Suprapubic skin (tissue), 4 donors: ENCODE measurements at regions not wholly inside any gene's neighbourhood (a gene's known extent, or its start where the extent isn't known, plus 50 kb on each side); places are given as distances from the start of the nearest gene placed in this dataset.

Experiments used
- DNase-seq, 2 donors: peaks; one replicate each; pipeline ENCODE4 v3.0.0-alpha.2; 2019; ENCODE audit warnings: low spot score in 2 of 2
- H3K27ac ChIP-seq: fragments of 200-600 bp; sonication (generic); one replicate; pipeline ENCODE4 v1.5.1; 2019
- H3K27me3 ChIP-seq: fragments of 200-600 bp; sonication (generic); one replicate; pipeline ENCODE4 v1.5.1; 2019
- H3K36me3 ChIP-seq: fragments of 200-600 bp; sonication (generic); one replicate; pipeline ENCODE4 v1.5.1; 2019
- H3K4me1 ChIP-seq: fragments of 200-600 bp; sonication (generic); one replicate; pipeline ENCODE4 v1.5.1; 2019
- H3K4me3 ChIP-seq: fragments of 200-600 bp; sonication (generic); one replicate; pipeline ENCODE4 v1.5.1; 2019; ENCODE audit warnings: mild to moderate bottlenecking
- H3K9me3 ChIP-seq: fragments of 200-600 bp; sonication (generic); one replicate; pipeline ENCODE4 v1.5.1; 2019
- EP300 ChIP-seq: sonication (generic); formaldehyde crosslinking; IDR thresholded peaks from one replicate; pipeline ENCODE4 v1.6.1; 2017; ENCODE audit warnings: antibody characterized with exemption
- POLR2A ChIP-seq, 2 donors: fragments of 450-650 bp; IDR thresholded peaks; one replicate each; pipeline ENCODE4 v1.6.1; 2017; ENCODE audit warnings: antibody characterized with exemption in 2 of 2, mild to moderate bottlenecking in 2 of 2, moderate library complexity in 2 of 2
- POLR2AphosphoS5 ChIP-seq, 3 donors: sonication (generic); formaldehyde crosslinking; IDR thresholded peaks; one replicate each; pipeline ENCODE4 v1.6.1; 2017; ENCODE audit warnings: antibody characterized with exemption in 3 of 3
- WGBS: methylation state at CpG from one replicate; pipeline ENCODE4 v1.1.5; 2018; 5-methylcytosine and 5-hydroxymethylcytosine counted together
- TF ChIP-seq, protein P1 (sequence below), 2 donors: fragments of 200-600 bp in 1 of 2; fragments of 450-650 bp in 1 of 2; sonication (generic) in 1 of 2; IDR thresholded peaks; one replicate each; pipeline ENCODE4 v1.5.1; 2016 to 2019; ENCODE audit warnings: antibody characterized with exemption in 2 of 2, mild to moderate bottlenecking in 1 of 2, moderate library complexity in 1 of 2

DNA sequence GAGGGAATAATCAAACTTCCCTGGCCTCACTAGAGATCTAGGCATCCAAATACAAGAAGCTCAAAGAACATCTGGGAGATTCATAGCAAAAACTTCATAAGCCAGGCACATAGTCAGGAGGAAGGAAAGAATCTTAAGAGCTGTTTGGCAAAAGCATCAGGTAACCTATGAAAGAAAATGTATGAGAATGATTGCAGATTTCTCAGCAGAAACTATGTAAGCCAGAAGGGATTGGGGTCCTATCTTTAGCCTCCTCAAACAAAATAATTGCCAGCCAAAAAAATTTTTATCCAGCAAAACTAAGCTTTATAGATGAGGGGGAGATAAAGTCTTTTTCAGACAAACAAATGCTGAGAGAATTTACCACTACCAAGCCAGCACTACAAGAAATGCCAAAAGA is 1036.3 kb downstream of the TBL1XR1 start:
- H3K9me3 ChIP-seq: no peaks in the 10 kb centered on the region
- no peaks in the 10 kb centered on the region for H3K4me1 ChIP-seq
- no peak overlapping the region for H3K4me3 ChIP-seq
- TF ChIP-seq, protein P1, sequence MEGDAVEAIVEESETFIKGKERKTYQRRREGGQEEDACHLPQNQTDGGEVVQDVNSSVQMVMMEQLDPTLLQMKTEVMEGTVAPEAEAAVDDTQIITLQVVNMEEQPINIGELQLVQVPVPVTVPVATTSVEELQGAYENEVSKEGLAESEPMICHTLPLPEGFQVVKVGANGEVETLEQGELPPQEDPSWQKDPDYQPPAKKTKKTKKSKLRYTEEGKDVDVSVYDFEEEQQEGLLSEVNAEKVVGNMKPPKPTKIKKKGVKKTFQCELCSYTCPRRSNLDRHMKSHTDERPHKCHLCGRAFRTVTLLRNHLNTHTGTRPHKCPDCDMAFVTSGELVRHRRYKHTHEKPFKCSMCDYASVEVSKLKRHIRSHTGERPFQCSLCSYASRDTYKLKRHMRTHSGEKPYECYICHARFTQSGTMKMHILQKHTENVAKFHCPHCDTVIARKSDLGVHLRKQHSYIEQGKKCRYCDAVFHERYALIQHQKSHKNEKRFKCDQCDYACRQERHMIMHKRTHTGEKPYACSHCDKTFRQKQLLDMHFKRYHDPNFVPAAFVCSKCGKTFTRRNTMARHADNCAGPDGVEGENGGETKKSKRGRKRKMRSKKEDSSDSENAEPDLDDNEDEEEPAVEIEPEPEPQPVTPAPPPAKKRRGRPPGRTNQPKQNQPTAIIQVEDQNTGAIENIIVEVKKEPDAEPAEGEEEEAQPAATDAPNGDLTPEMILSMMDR (IDR thresholded peaks at IDR 0.05): no peak
- TF ChIP-seq POLR2A (IDR thresholded peaks at IDR 0.05) (no peak), EP300 (no peak), POLR2AphosphoS5 (IDR thresholded peaks at IDR 0.05) (no peak)
- H3K27ac ChIP-seq: no peak overlapping the region
- H3K27me3 ChIP-seq: no peaks in the 10 kb centered on the region
- no peak for DNase-seq
- H3K36me3 ChIP-seq: no peaks in the 10 kb centered on the region

DNA sequence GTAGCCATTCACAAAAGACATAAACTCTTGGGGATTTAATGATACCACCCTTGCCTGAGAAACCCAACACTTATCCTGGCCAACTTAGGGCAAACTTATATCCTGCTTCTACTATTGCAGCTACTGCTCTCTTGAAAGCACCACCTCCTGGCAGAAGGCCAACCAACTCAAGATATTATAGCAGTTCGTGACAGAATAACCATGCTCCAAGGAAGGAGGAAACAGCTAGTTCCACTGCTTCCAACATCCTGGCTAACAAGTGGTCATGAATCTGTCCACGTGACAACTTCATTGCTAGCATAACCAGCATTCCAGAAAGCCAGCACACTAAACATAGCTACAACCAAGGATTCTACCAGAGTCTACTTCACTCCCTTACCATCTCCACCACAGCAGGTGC is 1037.5 kb downstream of the TBL1XR1 start:
- Histone ChIP-seq H3K27ac (no peak overlapping the region), H3K27me3 (no peaks in the 10 kb centered on the region), H3K9me3 (no peaks in the 10 kb centered on the region), H3K36me3 (no peaks in the 10 kb centered on the region), H3K4me3 (no peak overlapping the region), H3K4me1 (no peaks in the 10 kb centered on the region)
- 69% methylated on average over 2 of the region's 2 CpGs for WGBS
- no peak for DNase-seq
- TF ChIP-seq, protein P1 (IDR thresholded peaks at IDR 0.05): no peak
- TF ChIP-seq POLR2A (IDR thresholded peaks at IDR 0.05): no peak
- TF ChIP-seq POLR2AphosphoS5 (IDR thresholded peaks at IDR 0.05): no peak
- no peak for TF ChIP-seq EP300

DNA sequence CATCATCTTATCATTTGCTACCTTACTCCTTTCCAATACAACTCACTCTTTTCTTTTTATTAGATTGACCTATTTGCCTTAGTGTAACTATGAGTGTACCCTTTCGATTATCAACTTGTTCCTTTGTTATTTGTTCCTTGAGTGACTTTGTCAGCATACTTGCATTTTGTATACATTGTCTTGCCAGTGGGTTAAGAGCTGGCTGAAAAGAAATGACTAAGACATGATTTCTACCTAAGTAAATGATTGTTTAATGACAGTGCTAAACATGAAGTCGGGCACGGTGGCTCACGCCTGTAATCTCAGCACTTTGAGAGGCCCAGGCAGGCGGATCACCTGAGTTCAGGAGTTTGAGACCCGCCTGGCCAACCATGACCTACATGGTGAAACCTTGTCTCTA is 1042.3 kb downstream of the TBL1XR1 start:
- no peak overlapping the region for H3K4me3 ChIP-seq
- H3K4me1 ChIP-seq: no peaks in the 10 kb centered on the region
- H3K27me3 ChIP-seq: no peaks in the 10 kb centered on the region
- no peak for DNase-seq
- H3K27ac ChIP-seq: no peak overlapping the region
- H3K9me3 ChIP-seq: no peaks in the 10 kb centered on the region
- TF ChIP-seq POLR2AphosphoS5 (IDR thresholded peaks at IDR 0.05) (no peak), EP300 (no peak), POLR2A (IDR thresholded peaks at IDR 0.05) (no peak)
- TF ChIP-seq, protein P1 (IDR thresholded peaks at IDR 0.05): no peak
- H3K36me3 ChIP-seq: no peaks in the 10 kb centered on the region
- 88% methylated on average over 6 of the region's 6 CpGs for WGBS

DNA sequence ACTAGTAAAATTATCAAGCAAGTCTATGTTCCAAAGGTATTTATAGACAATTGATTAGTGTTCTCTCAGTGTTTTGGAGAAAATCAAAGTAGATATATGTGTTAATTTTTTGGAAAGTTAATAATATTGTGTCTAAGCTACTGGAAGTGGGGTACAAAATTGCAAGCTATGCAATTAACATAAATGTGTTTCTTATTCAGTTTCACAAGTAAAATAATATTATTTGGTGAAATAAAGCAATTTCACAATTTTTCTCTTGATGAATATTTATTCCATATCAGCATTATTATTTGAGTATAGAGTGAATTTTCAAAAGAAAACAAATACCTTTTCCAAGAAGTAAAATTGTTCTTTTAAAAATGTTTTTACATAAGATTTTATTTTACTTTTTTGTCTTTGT is 1047.7 kb downstream of the TBL1XR1 start:
- H3K27ac ChIP-seq: no peak overlapping the region
- no peaks in the 10 kb centered on the region for H3K27me3 ChIP-seq
- H3K36me3 ChIP-seq: no peaks in the 10 kb centered on the region
- no peaks in the 10 kb centered on the region for H3K4me1 ChIP-seq
- DNase-seq: no peak
- H3K9me3 ChIP-seq: no peaks in the 10 kb centered on the region
- no peak overlapping the region for H3K4me3 ChIP-seq
- TF ChIP-seq POLR2AphosphoS5 (IDR thresholded peaks at IDR 0.05) (no peak), POLR2A (IDR thresholded peaks at IDR 0.05) (no peak), EP300 (no peak)
- TF ChIP-seq, protein P1 (IDR thresholded peaks at IDR 0.05): no peak

DNA sequence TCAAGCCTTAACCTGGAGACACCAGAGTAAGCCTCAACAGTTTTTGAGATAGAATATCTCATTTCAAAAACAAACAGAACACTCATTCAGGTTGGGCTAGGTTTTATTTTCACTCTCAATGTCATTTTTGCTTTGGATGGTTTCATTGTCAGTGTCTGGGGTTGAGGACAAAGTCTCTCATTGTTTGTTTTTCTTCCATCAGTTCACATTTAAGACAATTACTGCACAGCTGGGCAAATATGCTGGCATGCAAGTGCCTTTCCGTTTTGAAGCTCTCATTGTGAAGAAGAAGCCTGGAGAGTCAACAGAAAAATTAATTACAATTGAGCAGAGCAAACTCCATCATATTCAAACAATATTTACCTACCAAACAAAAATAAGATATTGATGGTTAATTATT is 1050.0 kb downstream of the TBL1XR1 start:
- no peaks in the 10 kb centered on the region for H3K9me3 ChIP-seq
- H3K27me3 ChIP-seq: no peaks in the 10 kb centered on the region
- DNase-seq: no peak
- no peak overlapping the region for H3K4me3 ChIP-seq
- no peaks in the 10 kb centered on the region for H3K36me3 ChIP-seq
- WGBS: 56% methylated on average over 1 of the region's 1 CpG
- no peak overlapping the region for H3K27ac ChIP-seq
- no peaks in the 10 kb centered on the region for H3K4me1 ChIP-seq
- TF ChIP-seq POLR2A (IDR thresholded peaks at IDR 0.05) (no peak), POLR2AphosphoS5 (IDR thresholded peaks at IDR 0.05) (no peak)
- TF ChIP-seq, protein P1 (IDR thresholded peaks at IDR 0.05): no peak
